Right atrium auricular region (tissue), 2 donors: ENCODE measurements at regions not wholly inside any gene's neighbourhood (a gene's known extent, or its start where the extent isn't known, plus 50 kb on each side); places are given as distances from the start of the nearest gene placed in this dataset.

Experiments used
- DNase-seq: peaks from one replicate; pipeline ENCODE4 v3.0.0-alpha.2; 2019; ENCODE audit warnings: low spot score
- H3K27ac ChIP-seq, 2 donors: fragments of 200-600 bp; sonication (generic); 1 replicate in 1 of 2; 2 replicates in 1 of 2; pipeline ENCODE4 v1.5.1; 2016 to 2019
- H3K27me3 ChIP-seq, 2 donors: fragments of 200-600 bp; sonication (generic); one replicate each; pipeline versions ENCODE4 v1.5.1 to v1.6.0; 2017 to 2019
- H3K36me3 ChIP-seq: fragments of 200-600 bp; sonication (generic); one replicate; pipeline ENCODE4 v1.5.1; 2016
- H3K4me1 ChIP-seq, 2 donors: fragments of 200-600 bp; sonication (generic); one replicate each; pipeline versions ENCODE4 v1.5.1 to v1.6.0; 2017 to 2019
- H3K4me3 ChIP-seq, 2 donors: fragments of 200-600 bp; sonication (generic); 1 replicate in 1 of 2; 2 replicates in 1 of 2; pipeline ENCODE4 v1.5.1; 2017 to 2019; ENCODE audit warnings: mild to moderate bottlenecking in 1 of 2, moderate library complexity in 1 of 2
- H3K9me3 ChIP-seq, 2 donors: fragments of 200-600 bp; sonication (generic); one replicate each; pipeline ENCODE4 v1.5.1; 2019
- TF ChIP-seq, protein P1 (sequence below), 2 donors: fragments of 200-600 bp; sonication (generic); IDR thresholded peaks; one replicate each; pipeline ENCODE4 v1.5.1; 2019; ENCODE audit warnings: antibody characterized with exemption in 2 of 2

DNA sequence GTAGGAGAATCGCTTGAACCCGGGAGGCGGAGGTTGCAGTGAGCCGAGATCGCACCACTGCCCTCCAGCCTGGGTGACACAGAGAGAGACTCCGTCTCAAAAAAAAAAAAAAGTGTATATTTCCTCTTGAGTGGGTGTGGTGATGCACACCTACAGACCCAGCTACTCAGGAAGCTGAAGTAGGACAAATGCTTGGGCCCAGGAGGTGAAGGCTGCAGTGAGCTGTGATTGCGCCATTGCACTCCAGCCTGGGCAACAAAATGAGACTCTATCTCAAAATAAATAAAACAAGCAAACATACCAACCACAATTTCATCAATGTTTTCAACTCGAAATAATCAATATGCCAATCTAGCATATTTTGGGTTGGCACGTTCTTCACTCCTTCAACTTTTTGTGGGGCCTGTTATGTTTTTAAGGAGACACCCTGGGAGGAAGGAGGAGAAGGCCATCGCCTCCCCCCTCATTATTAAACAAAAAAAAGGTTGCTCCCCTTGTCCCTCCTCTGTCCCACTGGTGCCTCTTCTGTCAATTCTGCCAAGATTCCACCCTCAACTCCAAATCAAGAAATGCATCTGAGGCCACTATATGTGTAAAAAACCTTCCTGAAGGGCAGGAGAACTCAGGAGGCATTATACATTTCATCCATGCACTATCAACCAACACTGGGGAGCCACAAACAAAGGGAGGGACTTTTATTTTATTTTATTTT, 52.4 kb upstream of the ATF7IP2 start:
- H3K27ac ChIP-seq: peak overlapping the region in 1 of 2 donors; percentile 81
- DNase-seq: no peak
- TF ChIP-seq, protein P1, sequence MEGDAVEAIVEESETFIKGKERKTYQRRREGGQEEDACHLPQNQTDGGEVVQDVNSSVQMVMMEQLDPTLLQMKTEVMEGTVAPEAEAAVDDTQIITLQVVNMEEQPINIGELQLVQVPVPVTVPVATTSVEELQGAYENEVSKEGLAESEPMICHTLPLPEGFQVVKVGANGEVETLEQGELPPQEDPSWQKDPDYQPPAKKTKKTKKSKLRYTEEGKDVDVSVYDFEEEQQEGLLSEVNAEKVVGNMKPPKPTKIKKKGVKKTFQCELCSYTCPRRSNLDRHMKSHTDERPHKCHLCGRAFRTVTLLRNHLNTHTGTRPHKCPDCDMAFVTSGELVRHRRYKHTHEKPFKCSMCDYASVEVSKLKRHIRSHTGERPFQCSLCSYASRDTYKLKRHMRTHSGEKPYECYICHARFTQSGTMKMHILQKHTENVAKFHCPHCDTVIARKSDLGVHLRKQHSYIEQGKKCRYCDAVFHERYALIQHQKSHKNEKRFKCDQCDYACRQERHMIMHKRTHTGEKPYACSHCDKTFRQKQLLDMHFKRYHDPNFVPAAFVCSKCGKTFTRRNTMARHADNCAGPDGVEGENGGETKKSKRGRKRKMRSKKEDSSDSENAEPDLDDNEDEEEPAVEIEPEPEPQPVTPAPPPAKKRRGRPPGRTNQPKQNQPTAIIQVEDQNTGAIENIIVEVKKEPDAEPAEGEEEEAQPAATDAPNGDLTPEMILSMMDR (IDR thresholded peaks at IDR 0.05): no peak

DNA sequence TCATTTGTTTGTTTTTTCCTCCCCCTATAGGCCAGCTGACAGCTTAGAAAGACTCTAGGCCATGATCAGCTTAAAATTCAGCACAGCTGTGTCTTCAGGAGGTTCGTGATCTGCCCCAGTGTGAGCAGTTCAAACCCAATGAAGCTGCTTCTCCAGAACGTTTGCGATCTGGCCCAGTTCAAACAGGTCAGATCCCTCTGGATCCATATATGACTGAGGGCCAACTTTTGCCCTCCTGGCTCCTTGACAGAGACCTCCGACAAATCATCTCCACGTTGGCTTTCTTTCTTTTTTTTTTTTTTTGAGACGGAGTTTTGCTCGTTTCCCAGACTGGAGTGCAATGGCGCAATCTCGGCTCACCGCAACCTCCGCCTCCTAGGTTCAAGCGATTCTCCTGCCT, 50.2 kb upstream of the ATF7IP2 start:
- Histone ChIP-seq H3K27me3 (no peaks in the 10 kb centered on the region), H3K4me3 (no peak overlapping the region), H3K27ac (no peak overlapping the region), H3K36me3 (no peaks in the 10 kb centered on the region), H3K9me3 (peaks cover 0 to 13% of the 10 kb centered on the region in 2 donors), H3K4me1 (peaks cover 0 to 5% of the 10 kb centered on the region in 2 donors)
- DNase-seq: no peak
- TF ChIP-seq, protein P1 (IDR thresholded peaks at IDR 0.05): no peak

More for the DNA sequence above, 52.4 kb upstream of the ATF7IP2 start:
- H3K27me3 ChIP-seq: no peaks in the 10 kb centered on the region
- peaks cover 0 to 5% of the 10 kb centered on the region in 2 donors for H3K4me1 ChIP-seq
- H3K9me3 ChIP-seq: no peaks in the 10 kb centered on the region
- no peak overlapping the region for H3K4me3 ChIP-seq
- H3K36me3 ChIP-seq: no peaks in the 10 kb centered on the region
